COLO668 (cell line): ENCODE measurements at regions not wholly inside any gene's neighbourhood (a gene's known extent, or its start where the extent isn't known, plus 50 kb on each side); places are given as distances from the start of the nearest gene placed in this dataset.
A peak's percentile ranks its signal among the peaks of the same experiment; 100 is the strongest.
"Not testable (repeated sequence)": the region's sequence is repeated elsewhere in the genome, so short reads cannot be mapped to it uniquely, and the experiment has no call there.

Experiments
- DNase-seq: peaks from one replicate; lab custom pipeline; 2025; ENCODE audit not compliant: unreplicated experiment; lab: John Stamatoyannopoulos, UW

DNA sequence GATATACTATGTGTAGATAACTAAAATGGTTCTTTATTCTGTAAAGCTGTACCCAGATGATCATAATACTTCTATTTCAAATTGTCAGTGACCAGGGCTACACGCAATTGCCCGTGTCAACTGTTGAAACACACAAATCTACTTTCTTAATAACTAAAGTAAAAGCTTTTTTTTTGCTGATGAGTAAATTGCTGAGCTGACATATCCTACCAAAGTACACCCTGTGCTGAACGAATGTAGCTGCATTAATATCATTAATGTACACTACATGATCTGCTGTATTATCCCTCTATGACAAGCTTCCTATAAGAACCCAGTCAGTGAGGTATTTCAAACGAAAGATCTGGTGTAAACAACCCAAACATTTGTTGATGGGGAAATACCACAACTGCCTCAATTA is 827.2 kb upstream of the ATXN8OS start:
- DNase-seq = no peak

DNA sequence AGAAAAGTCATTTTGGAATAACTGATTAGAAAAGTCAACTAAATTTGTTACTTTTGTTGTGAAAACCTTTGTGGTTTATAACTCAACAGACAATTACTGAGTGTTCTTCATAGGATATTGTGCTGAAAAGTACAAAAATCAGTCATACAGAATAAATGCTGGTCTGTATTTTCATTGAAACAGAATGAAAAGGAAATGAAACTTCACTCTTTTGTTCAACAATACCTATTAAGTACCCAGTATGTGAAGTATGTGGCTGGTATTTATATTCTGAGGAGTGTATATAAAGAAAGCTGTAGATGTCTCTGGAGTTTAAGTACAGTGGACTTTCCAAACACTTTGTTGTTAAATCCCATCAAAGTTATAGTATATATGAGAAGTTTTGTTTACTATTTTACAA is 828.4 kb upstream of the ATXN8OS start:
- DNase-seq = no peak

DNA sequence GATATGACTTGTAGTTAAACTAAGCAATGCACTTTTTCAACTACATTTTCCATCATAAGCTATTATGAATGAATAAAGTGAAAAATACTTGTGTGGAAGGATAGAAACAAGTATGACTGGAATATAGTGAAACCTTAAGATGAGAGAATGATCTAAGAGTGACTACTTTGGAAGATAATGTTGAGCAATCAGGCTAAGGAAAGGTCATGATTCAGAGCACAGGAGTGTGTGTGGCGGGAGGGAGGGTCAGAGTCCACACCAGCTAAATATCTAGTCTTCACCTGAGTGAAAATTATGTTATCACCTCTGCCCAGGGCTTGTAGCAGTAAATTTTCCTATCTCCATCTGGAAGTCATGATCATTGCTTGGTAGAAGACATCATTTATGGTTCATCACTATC is 833.4 kb upstream of the ATXN8OS start:
- DNase-seq = no peak

DNA sequence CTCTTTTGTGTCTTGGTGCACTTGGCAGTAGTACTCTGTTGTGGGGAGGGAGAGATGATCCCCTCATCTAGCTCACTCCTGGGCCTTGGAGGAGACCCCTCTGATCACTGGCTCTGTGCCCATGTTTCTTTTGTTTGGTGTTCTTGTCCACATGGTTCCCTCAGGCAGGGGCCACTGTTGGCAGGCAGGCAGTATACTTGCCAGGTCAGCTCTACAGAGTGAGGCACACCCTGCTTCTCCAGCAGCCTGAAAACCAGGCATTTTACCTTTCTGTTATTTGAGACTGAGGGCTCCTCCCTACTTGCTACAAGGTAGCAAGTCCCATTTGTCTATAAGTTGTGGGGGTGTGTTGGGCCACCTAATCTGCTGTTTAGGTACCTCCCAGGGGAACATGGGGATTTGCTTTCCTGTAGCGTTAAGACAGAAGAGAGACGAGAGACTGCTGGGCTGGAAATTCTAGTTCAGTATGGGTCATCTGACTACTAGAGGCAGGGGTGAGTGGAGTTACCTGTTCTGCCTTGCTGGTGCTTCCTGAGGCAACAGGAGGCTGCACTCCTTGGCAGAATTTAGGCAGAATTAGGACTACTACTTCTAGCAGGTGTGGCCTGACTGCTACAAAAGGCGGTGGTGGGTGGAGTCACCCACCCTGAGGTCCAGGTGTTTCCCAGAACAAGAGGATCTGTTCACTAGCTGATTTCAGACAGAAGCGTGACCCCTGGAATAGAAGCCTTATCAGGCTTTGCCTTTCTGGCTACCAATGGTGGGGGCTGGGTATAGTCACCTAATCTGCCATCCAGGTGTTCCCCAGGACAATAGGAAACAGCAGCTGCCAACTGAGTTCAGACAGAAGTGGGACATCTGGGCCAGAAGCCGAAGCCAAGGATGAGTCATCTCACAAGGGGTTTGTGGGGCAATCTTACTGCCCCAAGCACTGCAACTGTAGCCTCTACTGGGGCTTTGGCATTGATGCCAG is 843.0 kb upstream of the ATXN8OS start:
- peak; percentile 92 for DNase-seq

DNA sequence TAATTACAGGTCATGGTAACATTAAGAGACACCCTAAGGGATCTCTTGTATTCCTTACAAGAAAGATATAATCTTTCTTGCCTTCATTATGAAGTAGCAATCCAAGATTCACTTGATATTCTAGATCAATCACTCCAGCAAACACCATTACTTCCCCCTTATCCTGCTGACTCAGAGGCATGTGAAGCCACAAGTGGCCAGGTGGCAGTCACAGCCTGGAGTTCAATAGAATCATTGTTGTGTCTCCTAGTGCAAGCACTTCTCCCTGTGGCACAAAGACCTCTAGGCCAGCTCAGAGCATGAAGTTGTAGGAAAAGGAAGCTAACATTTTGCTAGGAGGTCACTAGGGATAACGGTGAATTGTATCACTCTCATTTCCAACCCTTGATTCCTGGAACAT is 864.3 kb upstream of the ATXN8OS start:
- DNase-seq = peak; percentile 72

DNA sequence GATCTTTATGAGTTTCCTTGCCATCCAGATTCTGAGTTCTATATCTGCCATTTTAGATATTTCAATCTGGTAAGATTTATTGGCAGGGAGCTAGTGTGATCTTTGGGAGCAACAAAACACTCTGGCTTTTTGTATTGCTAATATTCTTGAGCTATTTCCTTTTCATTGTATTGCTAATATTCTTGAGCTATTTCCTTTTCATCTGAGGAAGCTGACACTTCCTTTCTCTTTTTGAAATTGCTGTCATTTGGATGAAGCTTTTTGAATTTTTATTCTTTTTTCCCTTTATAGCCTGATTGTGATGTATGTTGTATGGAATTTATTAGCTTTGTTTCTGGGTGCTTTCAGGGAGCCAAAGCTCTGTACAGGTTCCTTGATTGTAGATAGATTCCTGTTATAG is 873.5 kb upstream of the ATXN8OS start:
- no peak for DNase-seq

DNA sequence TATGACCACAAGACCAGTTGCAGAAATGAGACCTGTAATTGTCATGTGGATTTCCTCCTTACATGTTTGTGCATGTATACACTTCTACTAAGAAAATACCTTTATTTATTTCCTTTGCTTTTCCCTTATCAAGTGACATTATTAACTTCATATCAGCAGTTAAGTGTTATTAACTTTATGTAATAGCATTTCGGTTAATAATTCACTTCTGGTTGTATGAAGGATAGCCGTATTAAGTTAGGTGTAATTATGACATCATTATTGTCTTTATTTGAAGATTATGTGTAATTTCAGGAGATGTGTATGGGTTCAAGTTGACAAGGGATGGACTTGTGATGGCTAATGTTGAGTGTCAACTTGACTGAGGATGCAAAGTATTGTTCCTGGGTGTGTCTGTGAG is 881.2 kb upstream of the ATXN8OS start:
- DNase-seq = no peak

DNA sequence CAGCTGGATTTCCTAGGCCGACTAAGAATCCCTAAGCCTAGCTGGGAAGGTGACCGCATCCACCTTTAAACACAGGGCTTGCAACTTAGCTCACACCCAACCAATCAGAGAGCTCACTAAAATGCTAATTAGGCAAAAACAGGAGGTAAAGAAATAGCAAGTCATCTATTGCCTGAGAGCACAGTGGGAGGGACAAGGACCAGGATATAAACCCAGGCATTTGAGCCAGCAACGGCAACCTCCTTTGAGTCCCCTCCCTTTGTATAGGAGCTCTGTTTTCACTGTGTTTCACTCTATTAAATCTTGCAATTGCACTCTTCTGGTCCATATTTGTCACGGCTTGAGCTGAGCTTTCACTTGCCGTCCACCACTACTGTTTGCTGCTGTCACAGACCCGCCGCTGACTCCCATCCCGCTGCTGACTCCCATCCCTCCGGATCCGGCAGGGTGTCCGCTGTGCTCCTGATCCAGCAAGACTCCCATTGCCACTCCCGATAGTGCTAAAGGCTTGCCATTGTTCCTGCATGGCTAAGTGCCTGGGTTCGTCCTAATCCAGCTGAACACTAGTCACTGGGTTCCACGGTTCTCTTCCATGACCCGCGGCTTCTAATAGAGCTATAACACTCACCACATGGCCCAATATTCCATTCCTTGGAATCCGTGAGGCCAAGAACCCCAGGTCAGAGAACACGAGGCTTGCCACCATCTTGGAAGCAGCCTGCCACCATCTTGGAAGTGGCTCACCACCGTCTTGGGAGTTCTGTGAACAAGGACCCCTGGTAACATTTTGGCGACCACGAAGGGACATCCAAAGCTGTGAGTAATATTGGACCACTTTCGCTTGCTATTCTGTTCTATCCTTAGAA is 885.8 kb upstream of the ATXN8OS start:
- DNase-seq = not testable (repeated sequence)

DNA sequence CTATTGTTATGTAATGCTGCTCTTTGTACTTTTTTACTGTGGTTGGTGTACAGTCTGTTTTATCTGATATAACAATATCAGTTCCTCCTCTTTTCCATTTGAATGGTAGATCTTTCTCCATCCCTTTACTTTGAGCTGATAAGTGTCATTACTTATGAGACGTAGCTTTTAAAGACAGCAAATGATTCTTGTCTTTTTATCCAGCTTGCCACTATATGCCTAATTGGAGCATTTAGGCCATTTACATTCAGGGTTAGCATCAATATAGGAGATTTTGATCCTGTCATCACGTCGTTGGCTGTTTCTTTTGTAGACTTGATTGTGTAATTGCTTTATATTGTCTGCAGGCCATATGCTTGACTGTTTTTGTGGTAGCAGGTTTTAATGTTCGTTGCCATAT is 894.2 kb upstream of the ATXN8OS start:
- no peak for DNase-seq

DNA sequence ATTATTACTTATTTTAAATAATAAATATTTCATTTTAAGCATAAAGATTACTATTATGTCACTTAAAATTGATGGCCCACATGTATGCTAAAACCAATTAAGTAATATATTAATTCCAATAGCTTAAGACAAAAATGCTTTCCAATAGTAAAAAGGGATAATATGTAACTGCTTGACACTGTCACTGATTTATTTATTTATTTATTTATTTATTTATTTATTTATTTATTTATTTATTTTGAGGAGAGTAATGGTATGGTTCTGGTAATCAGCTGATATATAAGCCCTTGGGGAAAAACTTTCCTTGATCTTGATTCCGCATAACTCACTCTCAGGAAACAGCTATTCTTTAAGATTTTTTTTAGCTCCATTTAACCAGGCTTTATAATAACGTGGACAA is 903.0 kb upstream of the ATXN8OS start:
- DNase-seq = no peak

DNA sequence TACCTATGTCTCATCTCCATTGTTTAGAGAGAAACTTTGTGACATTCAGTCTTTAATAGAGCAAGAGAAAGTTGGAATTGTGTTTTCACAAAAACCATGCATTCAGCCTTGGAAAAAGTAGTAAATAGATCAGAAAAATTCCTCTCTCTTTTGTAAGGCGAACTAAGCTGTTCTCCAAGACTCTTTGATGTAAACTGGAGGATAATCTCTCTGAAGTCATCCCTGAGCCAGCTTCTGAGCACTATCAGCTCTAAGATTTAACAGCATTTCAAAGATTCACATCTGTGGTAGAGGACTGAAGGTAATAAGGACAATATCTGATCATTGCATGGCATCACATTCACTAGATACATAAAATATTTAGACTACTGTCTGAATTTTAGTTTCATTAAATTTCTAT is 904.6 kb upstream of the ATXN8OS start:
- no peak for DNase-seq

DNA sequence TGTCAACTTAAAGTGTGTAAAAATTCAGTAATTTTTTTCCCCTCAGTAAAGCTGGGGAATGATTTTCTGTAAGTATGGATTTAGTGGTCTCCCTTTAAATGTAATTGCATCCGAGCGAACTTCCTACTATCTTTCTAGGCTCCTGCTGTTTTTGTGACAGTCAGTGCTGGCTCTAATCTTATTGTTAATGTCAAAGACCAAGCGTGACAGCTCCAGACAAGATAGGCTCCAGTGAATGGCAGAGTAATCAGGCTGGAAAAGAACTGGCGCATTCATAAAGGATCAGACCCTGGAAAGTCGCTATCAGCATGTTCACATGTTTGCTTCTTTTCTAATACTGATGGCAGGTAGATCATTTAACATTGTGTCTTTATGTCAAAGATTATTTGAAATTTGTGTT is 908.0 kb upstream of the ATXN8OS start:
- no peak for DNase-seq

DNA sequence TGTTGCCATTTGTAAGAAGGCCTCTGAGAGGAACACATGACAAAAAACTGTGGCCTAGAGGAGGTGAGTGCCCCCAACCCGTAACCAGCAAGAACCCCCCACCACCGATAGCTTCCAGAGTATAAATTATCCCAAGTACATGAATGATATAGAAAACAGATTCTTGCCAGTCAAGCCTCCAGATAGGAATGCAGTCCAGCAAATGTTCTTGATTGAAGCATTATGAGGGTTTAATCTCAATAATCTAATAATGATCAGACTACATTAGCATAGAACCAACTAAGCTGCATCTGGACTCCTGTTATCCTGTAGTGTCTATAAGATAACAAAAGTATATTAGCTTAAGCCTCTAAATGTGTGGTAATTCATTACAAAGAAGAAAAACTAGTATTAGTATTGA is 908.9 kb upstream of the ATXN8OS start:
- DNase-seq = no peak

DNA sequence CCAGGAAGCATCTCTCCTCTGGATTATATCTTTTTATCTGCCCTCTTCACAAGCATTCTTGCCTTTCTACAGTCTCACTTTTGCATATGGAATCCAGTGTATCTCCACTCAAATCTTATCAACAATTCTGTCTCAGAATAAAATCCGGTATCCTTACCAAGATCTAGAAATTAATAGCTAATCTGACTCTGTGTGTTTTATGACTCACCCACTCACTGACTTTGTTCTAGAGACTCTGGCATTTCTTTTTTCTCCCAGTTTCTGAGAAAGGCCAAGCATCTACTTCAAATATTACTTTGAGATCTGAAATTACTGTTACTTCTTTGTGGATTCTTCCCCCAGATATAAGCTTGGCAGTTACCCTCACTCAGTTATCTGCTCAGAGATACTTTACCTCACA is 913.5 kb upstream of the ATXN8OS start:
- no peak for DNase-seq

DNA sequence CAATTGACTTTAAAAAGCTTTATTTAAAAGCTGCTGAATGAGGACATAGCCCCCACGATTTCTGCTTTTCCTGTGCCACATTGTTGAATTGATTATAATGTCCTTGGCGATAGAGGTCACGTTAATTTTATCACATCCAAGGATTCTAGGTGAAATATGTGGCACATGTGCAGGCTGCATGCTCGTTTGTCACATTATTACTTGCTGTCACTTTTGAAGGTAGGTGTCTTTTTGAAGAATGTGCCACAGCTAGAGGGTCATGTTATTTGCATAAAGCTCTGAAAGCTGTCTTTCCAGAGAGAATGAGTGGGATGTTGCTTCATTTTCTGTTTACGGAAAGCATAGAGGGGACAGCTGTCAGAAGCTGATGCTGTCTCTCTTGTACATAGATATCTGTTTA is 927.6 kb upstream of the ATXN8OS start:
- DNase-seq = no peak

DNA sequence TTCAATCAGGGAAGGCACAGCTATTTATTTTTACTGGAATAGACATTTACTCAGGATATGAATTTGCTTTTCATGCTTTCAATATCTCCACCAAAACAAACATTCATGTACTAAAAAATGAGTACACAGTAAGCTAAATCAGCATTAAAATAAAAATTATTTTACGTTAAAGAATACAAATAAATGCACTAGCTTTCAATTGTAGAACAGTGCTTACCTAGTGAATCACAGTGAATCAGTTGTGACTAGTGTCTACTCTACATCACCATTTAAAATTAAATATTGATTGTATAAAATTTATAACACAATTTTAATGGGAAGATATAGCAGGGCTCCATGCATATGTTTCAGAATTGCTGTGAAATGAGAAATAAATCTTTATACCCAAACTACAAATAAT is 929.6 kb upstream of the ATXN8OS start:
- DNase-seq = no peak

DNA sequence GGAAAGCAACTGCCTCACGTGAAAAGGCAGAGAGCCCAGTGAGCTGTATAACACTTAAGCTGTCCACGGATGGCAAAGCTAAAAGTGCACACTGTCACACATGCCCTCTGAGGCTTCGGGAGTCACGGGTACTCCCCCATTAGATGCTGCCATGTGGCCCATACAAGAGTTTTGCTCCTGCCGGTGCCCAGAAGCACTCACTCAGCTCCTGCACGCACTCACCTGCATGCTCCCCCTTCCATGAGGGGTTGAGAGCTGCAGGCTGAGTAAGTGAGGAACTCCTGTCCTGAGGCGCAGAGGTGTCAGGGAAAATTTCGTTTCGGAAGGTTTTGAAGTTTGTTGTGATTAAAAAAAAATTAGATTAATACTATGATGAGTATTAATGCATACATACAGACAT is 939.2 kb upstream of the ATXN8OS start:
- DNase-seq = no peak

DNA sequence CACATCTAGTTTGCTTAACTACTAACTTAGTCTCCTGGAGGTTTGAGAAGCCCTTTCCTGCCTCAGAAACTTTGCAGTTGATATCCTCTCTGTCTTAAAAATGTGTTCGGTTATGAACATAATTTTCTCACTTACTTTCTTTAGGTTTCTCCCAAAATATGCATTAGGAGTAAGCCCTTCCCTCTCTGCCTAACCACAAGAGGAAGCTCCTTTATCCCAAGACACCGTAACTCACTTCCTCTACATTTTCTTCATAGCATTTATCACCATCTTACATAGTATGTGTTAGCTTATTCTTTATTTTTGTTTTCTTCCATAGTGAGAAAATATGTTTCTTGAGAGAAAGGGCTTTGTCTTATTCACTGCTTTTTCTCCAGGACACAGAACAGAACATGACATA is 952.5 kb upstream of the ATXN8OS start:
- no peak for DNase-seq

DNA sequence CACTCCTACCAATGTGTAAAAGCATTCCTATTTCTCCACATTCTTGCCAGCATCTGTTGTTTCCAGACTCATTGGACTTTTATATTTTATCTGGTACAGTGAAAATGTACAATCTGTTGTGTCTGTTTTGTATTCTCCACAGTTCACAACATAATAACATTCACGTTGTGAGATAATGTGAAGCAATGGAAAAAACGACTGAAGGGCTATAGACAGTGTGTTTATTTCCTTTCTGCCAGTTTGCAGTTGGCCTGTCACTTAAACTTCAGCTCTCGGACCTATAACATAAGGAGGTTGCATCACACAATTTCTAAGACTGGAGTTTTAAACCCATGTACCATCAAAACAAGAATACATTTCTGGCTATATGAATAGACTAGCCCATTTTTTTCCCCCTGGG is 965.5 kb upstream of the ATXN8OS start:
- no peak for DNase-seq

DNA sequence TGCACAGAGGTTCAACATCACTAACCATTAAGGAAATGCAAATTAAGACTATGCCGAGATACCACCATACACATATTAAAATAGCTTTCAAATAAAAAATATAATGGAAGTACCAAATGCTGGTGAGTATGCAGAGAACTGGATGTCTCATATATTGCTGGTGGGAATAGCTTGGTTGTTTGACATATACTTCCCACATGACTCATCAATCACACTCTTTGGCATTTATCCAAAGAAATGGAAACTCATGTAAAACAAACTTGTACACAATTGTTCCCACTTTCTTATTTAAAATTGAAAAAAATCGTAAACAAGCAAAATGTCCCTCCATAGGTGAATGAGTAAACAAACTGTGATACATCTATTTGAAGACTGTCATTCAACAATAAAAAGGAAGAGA is 982.6 kb upstream of the ATXN8OS start:
- no peak for DNase-seq

DNA sequence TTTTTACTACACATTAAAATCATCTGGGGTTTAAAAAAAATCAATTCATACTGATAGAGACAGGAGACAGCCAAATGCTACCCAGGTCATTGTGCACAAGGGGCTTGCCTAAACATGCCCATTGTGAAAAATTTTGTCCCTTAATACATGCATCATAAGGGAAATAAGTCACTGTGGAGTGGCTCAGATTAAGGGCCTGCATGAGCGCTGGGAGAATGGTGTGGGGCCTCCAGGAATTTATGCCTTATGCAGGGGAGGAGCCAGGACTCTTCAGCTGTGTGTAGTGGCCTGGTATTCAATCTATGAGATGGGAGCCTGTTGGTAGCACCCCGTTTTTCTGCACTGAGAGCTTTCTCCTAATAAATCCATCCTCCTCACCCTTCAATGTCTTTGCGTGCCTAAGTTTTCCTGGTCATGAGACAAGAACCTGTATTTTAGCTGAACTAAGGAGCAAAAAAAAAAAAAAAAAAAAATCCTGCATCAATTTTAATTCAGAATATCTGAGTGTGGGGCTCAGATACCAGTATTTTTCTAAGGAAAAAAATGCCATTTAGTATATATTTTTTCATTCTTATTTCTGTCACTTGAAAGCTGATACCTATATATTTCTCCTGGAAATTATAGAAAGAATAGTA is 997.6 kb upstream of the ATXN8OS start:
- DNase-seq = no peak

DNA sequence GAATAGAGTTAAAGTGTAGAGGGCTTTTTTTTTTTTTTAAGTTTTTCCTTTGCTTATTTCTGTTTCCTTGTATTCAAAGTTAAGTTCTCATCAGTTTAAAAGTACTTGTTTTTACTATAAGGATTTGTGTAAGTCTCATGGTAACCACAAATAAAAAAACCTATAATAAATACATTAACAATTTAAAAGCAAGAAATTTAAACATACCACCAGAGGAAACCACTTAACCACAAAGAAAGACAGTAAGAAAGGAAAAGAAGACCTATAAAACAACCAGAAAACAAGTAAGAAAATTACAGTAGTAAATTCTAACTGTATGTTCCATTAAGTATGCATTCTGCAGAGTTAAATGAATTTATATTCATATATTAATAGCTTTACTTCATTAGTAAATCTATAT is 999.1 kb upstream of the ATXN8OS start:
- DNase-seq = no peak
